CD4-positive, CD25-positive, alpha-beta regulatory T cell (primary cell): ENCODE measurements at regions not wholly inside any gene's neighbourhood (a gene's known extent, or its start where the extent isn't known, plus 50 kb on each side); places are given as distances from the start of the nearest gene placed in this dataset.

Source experiments
- ATAC-seq, 2 donors: fragments of 150-1000 bp; cut with Tn5 transposase; one replicate each; pipeline ENCODE4 v1.10.0; 2021; ENCODE audit warnings: low read depth in 2 of 2, moderate number of reproducible peaks in 2 of 2, moderate library complexity in 1 of 2
- DNase-seq, 3 donors: peaks; one replicate each; pipeline versions ENCODE4 v3.0.0 to v3.0.0-alpha.2; 2012 to 2022; ENCODE audit warnings: mixed read lengths in 1 of 3
- H3K27ac ChIP-seq: one replicate; pipeline ENCODE4 v1.7.0; 2013; ENCODE audit warnings: mild to moderate bottlenecking, low read length; ENCODE audit not compliant: insufficient read depth, poor library complexity, severe bottlenecking
- H3K27me3 ChIP-seq: one replicate; pipeline ENCODE4 v1.7.0; 2013; ENCODE audit warnings: low read length; ENCODE audit not compliant: control insufficient read depth, insufficient read depth
- H3K36me3 ChIP-seq: one replicate; pipeline ENCODE4 v1.7.0; 2013; ENCODE audit warnings: mild to moderate bottlenecking, low read length, moderate library complexity; ENCODE audit not compliant: control insufficient read depth, insufficient read depth
- H3K4me1 ChIP-seq: 2 replicates; pipeline ENCODE4 v1.7.0; 2013; ENCODE audit warnings: mild to moderate bottlenecking, low read length; ENCODE audit not compliant: insufficient read depth, control insufficient read depth, poor library complexity, severe bottlenecking
- H3K4me3 ChIP-seq: one replicate; pipeline ENCODE4 v1.7.0; 2013; ENCODE audit warnings: low read depth, mild to moderate bottlenecking, low read length, moderate library complexity
- H3K9me3 ChIP-seq, 2 experiments: 1 replicate in 1 of 2; 2 replicates in 1 of 2; pipeline ENCODE4 v1.7.0; 2013; ENCODE audit warnings: low read length in 2 of 2, mild to moderate bottlenecking in 1 of 2, moderate library complexity in 1 of 2; ENCODE audit not compliant: control insufficient read depth in 2 of 2
- H3K27ac Mint-ChIP-seq, 3 donors: one replicate each; pipeline ENCODE4 v1.8.0; 2020 to 2022; ENCODE audit warnings: mild to moderate bottlenecking in 3 of 3, mixed read lengths in 3 of 3, moderate library complexity in 2 of 3
- H3K27me3 Mint-ChIP-seq: one replicate; pipeline ENCODE4 v1.8.0; 2022; ENCODE audit warnings: mild to moderate bottlenecking, mixed read lengths
- H3K36me3 Mint-ChIP-seq: one replicate; pipeline ENCODE4 v1.8.0; 2020; ENCODE audit warnings: mixed read lengths
- H3K4me1 Mint-ChIP-seq, 4 donors: one replicate each; pipeline ENCODE4 v1.8.0; 2020 to 2022; ENCODE audit warnings: mixed read lengths in 4 of 4, mild to moderate bottlenecking in 1 of 4
- H3K4me3 Mint-ChIP-seq, 4 donors: one replicate each; pipeline ENCODE4 v1.8.0; 2020 to 2022; ENCODE audit warnings: mild to moderate bottlenecking in 4 of 4, mixed read lengths in 4 of 4, moderate library complexity in 3 of 4
- H3K9me3 Mint-ChIP-seq, 7 donors: one replicate each; pipeline ENCODE4 v1.8.0; 2020 to 2022; ENCODE audit warnings: mixed read lengths in 7 of 7, mild to moderate bottlenecking in 3 of 7, moderate library complexity in 2 of 7

DNA sequence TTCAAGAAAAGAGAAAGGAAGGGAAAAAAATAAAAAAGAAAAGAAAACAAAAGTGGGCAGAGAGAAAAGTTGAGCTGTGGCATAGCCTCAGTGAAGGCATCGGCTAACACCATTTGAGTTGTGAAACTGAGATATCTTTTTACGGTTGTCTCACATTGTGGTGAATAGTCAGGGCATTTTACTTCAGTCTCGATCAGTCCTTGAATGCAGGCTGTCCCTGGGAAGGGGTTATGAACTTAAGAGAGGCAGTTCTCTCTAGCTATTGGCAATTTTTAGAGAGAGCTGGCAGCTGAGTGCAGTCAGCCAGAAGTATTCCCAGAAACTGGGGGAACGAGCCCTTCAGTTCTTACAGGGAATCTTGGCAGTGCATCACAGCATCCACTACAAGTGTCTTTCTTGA lies 93.5 kb upstream of the SLC6A14 start:
- no peaks in the 10 kb centered on the region for H3K36me3 Mint-ChIP-seq
- Histone ChIP-seq H3K4me3 (no peak overlapping the region), H3K27ac (no peak overlapping the region), H3K27me3 (no peaks in the 10 kb centered on the region), H3K36me3 (no peaks in the 10 kb centered on the region), H3K9me3 (no peaks in the 10 kb centered on the region), H3K4me1 (no peaks in the 10 kb centered on the region)
- no peak overlapping the region for H3K27ac Mint-ChIP-seq
- ATAC-seq (no peak), DNase-seq (no peak)
- no peaks in the 10 kb centered on the region for H3K4me1 Mint-ChIP-seq
- peaks cover 0 to 1% (median 0%) of the 10 kb centered on the region in 7 donors for H3K9me3 Mint-ChIP-seq
- no peak overlapping the region for H3K4me3 Mint-ChIP-seq
- H3K27me3 Mint-ChIP-seq: no peaks in the 10 kb centered on the region

DNA sequence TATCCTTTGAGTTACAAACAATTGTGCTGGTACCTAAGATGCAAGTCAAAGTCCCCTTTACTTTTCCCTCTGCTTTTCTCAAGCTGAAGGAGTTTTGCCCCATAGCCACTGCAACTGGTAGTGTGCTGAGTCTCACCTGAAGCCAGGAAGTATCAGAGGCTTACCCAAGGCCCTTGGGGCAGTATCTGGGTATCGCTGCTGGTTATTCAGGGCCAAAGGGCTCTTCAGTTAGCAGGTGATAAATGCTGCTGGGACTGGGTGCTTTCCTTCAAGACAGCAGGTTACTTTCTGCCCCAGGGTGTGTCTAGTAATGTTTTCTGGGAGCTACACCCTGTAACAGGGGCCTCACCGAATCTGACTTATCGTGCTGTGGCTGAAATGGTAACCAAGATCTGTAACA lies 90.4 kb upstream of the SLC6A14 start:
- Histone ChIP-seq H3K36me3 (no peaks in the 10 kb centered on the region), H3K9me3 (no peaks in the 10 kb centered on the region), H3K4me3 (no peak overlapping the region), H3K27ac (no peak overlapping the region), H3K27me3 (no peaks in the 10 kb centered on the region), H3K4me1 (no peaks in the 10 kb centered on the region)
- DNase-seq (no peak), ATAC-seq (no peak)
- no peaks in the 10 kb centered on the region for H3K36me3 Mint-ChIP-seq
- H3K27ac Mint-ChIP-seq: no peak overlapping the region
- H3K4me1 Mint-ChIP-seq: no peaks in the 10 kb centered on the region
- H3K9me3 Mint-ChIP-seq: peaks cover 0 to 1% (median 0%) of the 10 kb centered on the region in 7 donors
- H3K4me3 Mint-ChIP-seq: no peak overlapping the region
- no peaks in the 10 kb centered on the region for H3K27me3 Mint-ChIP-seq

DNA sequence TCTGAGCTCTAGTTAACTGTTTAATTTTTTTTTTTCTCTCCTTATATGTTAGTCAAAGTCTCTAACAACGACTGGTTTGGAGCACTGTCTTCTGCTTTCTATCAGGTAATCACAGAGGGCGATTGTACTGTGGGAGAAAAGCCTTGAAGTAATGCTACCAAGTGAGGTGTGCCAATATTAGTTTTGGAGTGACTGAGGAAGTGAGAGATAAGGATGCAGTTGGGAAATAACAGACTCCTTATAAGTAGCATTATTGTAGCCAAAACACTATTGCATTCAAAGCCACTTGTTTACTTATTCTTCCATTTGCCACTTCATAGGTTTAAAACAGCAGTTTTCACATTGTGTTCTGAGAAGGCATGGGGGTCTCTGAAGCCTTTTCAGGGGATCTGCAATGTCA lies 79.1 kb upstream of the SLC6A14 start:
- Mint-ChIP-seq H3K4me3 (peak overlapping the region in 1 of 4 donors; percentile 43), H3K27ac (no peak overlapping the region), H3K27me3 (no peaks in the 10 kb centered on the region), H3K9me3 (peaks cover 0 to 4% (median 0%) of the 10 kb centered on the region in 7 donors), H3K4me1 (no peaks in the 10 kb centered on the region), H3K36me3 (no peaks in the 10 kb centered on the region)
- Histone ChIP-seq H3K27me3 (no peaks in the 10 kb centered on the region), H3K4me3 (no peak overlapping the region), H3K4me1 (no peaks in the 10 kb centered on the region), H3K36me3 (no peaks in the 10 kb centered on the region), H3K27ac (no peak overlapping the region), H3K9me3 (no peaks in the 10 kb centered on the region)
- ATAC-seq: no peak
- no peak for DNase-seq

DNA sequence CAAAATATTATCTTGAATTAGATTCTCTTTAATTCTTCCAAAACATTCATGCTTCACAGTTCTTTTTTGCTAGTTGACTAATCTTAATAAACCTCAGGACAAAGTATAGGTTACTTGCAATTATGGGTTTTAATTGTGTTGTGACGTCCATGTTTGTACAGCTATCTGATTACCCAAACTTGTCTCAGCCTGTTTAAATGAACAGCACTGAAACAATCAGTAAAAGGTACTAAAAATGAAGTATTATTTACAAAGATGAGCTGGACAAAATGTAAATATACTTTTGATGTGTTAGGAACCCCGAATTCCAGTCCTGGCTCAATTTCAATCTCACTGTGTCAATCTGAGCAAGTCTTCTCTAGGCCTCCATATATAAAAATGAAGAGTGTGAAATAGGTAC lies 57.4 kb upstream of the SLC6A14 start:
- H3K4me1 ChIP-seq: no peaks in the 10 kb centered on the region
- H3K9me3 Mint-ChIP-seq: peaks cover 0 to 4% (median 0%) of the 10 kb centered on the region in 7 donors
- ATAC-seq (no peak), DNase-seq (no peak)
- no peaks in the 10 kb centered on the region for H3K36me3 ChIP-seq
- H3K36me3 Mint-ChIP-seq: no peaks in the 10 kb centered on the region
- H3K4me1 Mint-ChIP-seq: no peaks in the 10 kb centered on the region
- H3K27ac Mint-ChIP-seq: no peak overlapping the region
- no peak overlapping the region for H3K4me3 Mint-ChIP-seq
- no peaks in the 10 kb centered on the region for H3K27me3 Mint-ChIP-seq
- no peaks in the 10 kb centered on the region for H3K9me3 ChIP-seq
- H3K4me3 ChIP-seq: no peak overlapping the region
- no peak overlapping the region for H3K27ac ChIP-seq
- H3K27me3 ChIP-seq: no peaks in the 10 kb centered on the region

DNA sequence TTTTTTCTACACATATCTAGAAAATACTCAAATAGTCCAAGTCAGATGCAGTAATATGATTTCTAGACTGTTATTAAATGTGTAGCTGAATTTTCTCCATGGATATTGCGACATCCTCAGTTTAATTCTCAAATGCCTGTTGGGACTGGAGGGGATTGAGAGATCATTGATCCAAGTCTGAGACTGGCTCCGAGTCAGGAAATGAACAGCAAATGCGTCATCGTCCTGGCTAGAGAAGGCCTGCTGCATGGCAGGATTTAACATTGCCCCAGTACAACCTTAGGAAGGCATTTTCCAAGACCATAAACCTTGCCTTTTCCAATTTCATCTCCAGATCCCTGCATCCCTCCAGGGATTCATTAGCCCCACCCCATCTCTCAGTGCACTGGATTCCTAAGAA lies 56.6 kb upstream of the SLC6A14 start:
- no peaks in the 10 kb centered on the region for H3K27me3 Mint-ChIP-seq
- H3K9me3 Mint-ChIP-seq: peaks cover 0 to 4% (median 0%) of the 10 kb centered on the region in 7 donors
- no peak overlapping the region for H3K4me3 ChIP-seq
- no peaks in the 10 kb centered on the region for H3K4me1 Mint-ChIP-seq
- H3K9me3 ChIP-seq: no peaks in the 10 kb centered on the region
- H3K27me3 ChIP-seq: no peaks in the 10 kb centered on the region
- H3K4me3 Mint-ChIP-seq: no peak overlapping the region
- ATAC-seq (no peak), DNase-seq (no peak)
- H3K4me1 ChIP-seq: no peaks in the 10 kb centered on the region
- H3K27ac Mint-ChIP-seq: no peak overlapping the region
- no peak overlapping the region for H3K27ac ChIP-seq
- H3K36me3 ChIP-seq: no peaks in the 10 kb centered on the region
- H3K36me3 Mint-ChIP-seq: no peaks in the 10 kb centered on the region

DNA sequence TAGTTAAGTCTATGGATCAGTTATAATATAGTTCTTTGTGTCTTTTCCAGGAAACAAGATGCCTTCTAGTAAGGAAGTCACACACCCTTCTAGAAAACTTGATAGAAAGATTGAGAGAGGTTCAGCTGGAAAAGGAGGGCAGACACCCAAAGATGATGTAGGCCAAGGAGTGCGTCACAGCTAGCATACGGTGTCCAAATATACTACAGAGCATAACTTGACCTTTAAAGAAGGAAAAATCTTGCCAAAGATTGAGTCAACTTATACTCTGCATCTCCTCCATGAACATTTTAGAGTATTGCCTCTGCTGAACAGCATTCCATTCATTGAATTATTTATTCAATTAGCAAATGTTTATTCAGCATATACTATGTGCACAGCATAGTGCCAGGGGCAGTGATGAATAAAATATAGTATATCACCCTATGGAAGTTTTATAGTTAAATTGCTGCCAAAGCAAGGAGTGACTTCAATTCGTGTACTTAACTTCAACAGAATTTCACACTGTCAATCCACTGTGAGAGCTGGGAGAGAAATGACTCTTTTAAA lies 51.9 kb upstream of the SLC6A14 start:
- no peaks in the 10 kb centered on the region for H3K27me3 ChIP-seq
- no peak overlapping the region for H3K4me3 ChIP-seq
- H3K27ac Mint-ChIP-seq: no peak overlapping the region
- no peak overlapping the region for H3K4me3 Mint-ChIP-seq
- H3K36me3 Mint-ChIP-seq: no peaks in the 10 kb centered on the region
- peaks cover 0 to 4% (median 0%) of the 10 kb centered on the region in 7 donors for H3K9me3 Mint-ChIP-seq
- H3K27me3 Mint-ChIP-seq: no peaks in the 10 kb centered on the region
- H3K4me1 ChIP-seq: no peaks in the 10 kb centered on the region
- H3K27ac ChIP-seq: no peak overlapping the region
- DNase-seq (no peak), ATAC-seq (no peak)
- no peaks in the 10 kb centered on the region for H3K9me3 ChIP-seq
- H3K36me3 ChIP-seq: no peaks in the 10 kb centered on the region
- H3K4me1 Mint-ChIP-seq: no peaks in the 10 kb centered on the region
